HG02852 (cell line): ENCODE measurements at regions not wholly inside any gene's neighbourhood (a gene's known extent, or its start where the extent isn't known, plus 50 kb on each side); places are given as distances from the start of the nearest gene placed in this dataset.
"Not testable (repeated sequence)": the region's sequence is repeated elsewhere in the genome, so short reads cannot be mapped to it uniquely, and the experiment has no call there.

Source experiments
- ATAC-seq: cut with Tn5 transposase; IDR thresholded peaks from one replicate; pipeline ENCODE4 v1.9.1; 2021; ENCODE audit warnings: mild to moderate bottlenecking, moderate library complexity; ENCODE audit not compliant: unreplicated experiment

- no peak for ATAC-seq
Observed at GRCh38 chr11:97905101-97905500, 1115.6 kb upstream of the CNTN5 start.

DNA sequence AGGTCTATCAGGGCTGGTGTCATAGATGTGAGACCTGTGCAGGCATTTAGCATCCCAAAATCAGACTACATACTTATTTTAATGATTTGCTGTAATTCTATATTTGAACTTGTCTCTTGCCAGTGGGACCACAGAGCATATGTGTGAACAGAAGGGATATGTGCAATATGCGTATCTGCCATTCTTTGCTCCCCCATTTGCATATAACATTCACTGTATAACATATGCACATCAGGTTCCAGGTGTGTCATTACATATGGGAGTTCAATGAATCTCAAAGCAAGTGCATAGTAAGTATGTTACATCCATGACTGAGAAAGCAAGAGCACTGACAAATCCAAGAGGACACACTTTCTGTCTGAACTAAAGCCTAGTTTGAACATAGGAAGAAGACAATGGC is 1115.1 kb upstream of the CNTN5 start:
- ATAC-seq, result no peak

- ATAC-seq, result no peak
Observed at GRCh38 chr11:97908354-97908753, 1112.4 kb upstream of the CNTN5 start.

DNA sequence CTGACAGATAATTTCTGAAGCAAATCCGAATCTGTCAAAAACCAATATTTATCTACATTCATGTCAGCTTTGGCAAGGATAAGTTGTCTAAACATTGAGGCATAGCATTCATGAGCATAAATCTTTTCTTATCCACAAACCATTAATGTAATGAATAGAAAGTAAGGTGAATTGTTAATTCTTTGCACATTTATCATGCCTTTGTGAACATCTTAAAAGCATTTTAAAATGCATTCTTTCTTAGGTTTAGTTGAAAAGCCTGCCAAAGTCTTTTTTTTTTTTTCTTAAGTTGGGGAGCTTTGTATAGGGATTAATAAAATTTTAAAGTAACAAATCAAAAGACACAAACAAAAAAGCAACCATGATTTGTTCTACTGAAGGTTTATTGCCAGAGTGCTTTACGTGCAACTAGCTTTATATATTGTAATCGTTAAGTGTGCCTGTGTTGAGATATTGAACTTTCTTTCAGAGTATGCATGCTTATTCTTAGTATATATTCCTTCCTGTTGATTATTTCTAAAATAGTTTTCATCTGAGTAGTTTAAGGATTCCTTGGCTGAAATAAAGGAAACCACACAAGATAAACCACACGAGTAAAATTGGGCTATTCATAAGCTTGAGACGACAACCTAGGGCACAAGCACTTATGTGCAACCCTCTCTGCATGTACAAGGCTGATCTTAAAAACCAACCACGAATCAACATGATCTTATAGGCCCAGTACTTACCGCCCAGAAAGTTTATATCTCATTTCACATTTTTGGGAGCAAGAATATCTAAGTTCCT is 1110.9 kb upstream of the CNTN5 start:
- no peak for ATAC-seq

- ATAC-seq, result no peak
Observed at GRCh38 chr11:97912629-97913028, 1108.1 kb upstream of the CNTN5 start.

- ATAC-seq, result not testable (repeated sequence)
Observed at GRCh38 chr11:97922933-97923332, 1097.8 kb upstream of the CNTN5 start.

DNA sequence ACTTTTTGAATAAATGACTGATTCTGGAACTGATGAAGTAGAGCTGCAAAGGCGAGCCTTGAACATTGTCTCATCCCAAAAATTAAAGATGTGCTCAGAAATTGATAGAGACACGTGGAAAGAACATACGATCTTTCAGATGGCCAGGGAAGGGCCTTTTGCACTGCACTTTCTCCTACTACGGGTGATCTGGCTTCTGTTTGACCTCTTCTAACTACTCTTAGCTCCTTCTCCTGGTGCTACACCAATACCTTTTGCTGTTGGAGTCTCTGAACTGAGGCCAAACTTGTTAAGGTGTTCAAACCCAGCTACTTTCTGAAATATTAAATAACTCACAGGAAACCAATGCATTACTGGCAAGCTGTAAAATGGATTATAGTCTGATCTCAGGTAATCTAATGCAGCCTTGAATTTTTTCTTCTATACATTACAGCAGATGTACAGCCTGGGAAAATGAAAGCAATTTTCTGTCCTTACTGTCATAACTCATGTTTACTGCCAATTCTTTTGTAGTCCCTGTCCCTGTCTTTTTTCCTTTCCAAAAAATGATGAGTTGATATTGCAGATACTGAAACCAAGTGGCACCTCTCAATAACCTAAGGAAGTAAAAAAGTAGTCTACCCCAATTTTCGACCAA is 1086.1 kb upstream of the CNTN5 start:
- ATAC-seq, result no peak

DNA sequence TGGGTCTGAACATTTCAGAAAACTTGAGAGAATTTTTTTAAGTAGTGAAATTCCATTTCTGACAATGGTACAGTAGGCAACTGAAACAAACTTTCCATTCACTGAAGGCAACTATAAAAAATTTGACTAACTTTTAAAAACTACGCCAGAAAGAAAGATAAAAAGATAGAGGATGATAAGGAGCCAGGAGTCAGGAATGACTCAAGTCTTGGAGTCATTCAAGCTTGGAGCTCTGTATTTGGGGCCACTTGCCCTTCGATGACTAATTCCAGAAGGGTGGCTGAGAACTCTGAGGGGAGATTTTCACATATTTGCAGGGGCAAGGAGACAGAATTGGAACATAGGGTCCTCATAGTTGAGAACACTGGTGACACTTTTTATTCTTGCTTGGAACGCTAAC is 1083.2 kb upstream of the CNTN5 start:
- ATAC-seq, result no peak

- no peak for ATAC-seq
Observed at GRCh38 chr11:97938789-97939188, 1082.0 kb upstream of the CNTN5 start.

GRCh38 chr11:97943493-97943892 is 1077.3 kb upstream of the CNTN5 start:
- no peak for ATAC-seq

DNA sequence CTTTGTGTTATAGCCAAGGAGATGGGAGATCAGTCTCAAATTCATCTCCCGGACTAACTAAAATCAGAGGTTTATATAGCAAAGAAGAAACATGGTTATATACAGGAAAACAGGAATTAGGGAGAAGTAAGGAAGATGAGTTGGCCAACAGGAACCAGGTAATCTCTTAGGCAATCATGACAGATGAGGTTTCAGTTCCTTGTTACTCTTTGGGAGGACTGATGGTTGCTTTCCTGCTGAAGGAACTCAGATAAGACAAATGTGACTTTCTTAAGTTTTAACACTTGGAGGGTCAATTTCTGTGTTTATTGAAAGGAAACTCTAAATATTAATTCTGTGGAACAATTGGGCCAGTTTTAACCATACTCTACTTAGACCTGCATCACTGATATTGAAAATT is 1072.0 kb upstream of the CNTN5 start:
- no peak for ATAC-seq

DNA sequence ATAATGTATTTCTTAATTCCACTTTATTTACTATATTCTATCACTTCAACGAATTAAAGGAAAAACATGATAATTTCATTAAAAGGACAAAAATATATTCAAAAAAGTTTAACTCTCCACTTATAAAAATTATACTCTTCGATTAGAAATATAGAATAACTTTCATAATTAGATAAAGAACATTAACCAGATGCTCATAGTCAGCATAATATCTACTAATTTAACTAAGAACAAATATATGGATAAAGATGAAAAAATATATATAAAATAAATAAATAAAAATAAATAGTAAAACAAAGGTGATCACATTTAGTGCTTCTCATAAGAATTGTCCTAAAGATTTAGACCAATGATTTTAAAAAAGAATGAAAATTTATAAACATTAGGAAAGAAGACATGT is 1065.2 kb upstream of the CNTN5 start:
- no peak for ATAC-seq

DNA sequence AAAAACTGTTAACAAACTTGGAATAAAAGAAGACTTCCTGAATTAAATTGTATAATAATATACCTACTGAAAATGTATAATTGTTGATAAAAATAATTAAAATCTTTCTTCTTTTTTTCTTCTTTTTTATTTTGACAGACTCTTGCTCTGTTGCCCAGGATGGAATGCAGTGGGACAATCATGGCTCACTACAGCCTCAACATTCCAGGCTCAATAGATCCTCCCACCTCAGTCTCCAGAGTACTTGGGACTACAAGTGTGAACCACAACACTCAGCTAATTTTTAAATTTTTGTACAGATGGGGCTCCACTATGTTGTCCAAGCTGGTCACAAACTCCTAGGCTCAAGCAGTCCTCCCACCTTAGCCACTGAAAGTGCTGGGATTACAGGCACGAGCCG is 1063.8 kb upstream of the CNTN5 start:
- ATAC-seq, result no peak

GRCh38 chr11:97961431-97961830 is 1059.3 kb upstream of the CNTN5 start:
- ATAC-seq, result no peak

GRCh38 chr11:97962758-97963157 is 1058.0 kb upstream of the CNTN5 start:
- ATAC-seq, result no peak

- ATAC-seq, result no peak
Observed at GRCh38 chr11:97963528-97964331, 1057.0 kb upstream of the CNTN5 start.

DNA sequence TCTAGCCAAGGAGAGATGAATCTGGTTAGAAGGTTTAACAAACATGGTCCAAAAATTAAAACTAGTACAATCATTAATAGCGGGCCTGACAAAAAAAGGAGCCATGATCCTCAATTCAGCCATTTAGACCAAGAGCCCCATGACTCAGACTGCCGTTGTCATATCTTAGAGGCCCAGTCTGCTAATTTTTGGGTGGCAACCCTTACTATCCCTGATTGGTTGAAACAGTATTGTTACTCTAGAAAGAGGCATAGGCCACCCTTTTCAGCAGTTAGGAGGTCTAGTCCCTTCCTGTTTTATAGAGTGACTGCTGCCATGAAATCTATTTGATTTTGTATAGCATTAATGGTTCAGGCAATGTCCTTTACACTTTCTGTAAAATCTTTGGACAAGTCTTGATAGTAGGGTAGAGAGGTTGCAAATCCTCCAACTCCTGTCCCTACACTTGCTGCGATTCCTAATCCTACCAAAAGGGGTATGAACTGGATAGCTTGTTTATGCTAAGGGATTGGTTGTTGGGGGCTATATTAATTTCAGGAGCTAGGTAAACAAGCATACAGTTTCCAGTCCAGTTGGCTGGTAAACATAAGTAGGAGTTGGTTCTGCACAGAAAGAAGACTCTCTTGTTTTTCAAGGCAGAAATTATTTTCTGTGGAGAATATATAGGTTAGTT is 1056.3 kb upstream of the CNTN5 start:
- ATAC-seq, result no peak

DNA sequence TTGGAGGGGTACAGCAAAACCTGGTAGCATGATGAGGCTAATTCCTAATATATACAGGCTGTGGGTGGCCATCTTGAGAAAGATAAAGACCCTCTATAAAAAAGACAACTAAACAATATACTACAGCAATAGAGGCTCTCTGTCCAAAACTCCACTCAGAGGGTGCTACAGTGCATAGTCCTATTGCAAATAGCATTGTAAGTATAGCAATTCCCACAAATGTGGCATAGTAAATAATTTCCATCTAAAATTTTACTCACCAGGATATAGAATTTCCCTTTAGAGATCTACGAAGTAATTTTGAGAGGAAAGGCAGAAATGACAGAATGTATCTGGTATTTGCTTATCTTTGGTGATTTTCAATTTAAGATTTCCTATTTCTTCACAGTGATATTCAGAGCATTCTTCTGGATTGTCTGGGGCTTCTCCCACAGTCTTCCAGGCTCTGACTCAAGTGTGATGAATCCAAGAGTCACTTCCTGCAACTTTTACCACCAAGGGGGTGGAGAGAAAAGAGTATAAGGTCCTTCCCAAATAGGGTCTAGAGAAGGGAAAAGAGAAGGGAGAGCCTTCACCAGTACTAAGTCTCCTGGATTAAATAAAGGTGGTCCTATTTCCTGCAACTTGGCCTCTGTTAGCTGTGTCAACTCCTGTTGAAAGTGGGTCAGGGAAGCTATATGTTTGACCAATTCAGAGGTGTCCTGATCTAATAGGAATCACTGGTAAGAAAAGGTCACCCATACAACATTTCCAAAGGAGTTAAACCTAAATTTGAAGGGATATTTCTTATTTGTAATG is 1054.7 kb upstream of the CNTN5 start:
- ATAC-seq, result no peak

GRCh38 chr11:97966901-97967300 is 1053.8 kb upstream of the CNTN5 start:
- ATAC-seq, result no peak

DNA sequence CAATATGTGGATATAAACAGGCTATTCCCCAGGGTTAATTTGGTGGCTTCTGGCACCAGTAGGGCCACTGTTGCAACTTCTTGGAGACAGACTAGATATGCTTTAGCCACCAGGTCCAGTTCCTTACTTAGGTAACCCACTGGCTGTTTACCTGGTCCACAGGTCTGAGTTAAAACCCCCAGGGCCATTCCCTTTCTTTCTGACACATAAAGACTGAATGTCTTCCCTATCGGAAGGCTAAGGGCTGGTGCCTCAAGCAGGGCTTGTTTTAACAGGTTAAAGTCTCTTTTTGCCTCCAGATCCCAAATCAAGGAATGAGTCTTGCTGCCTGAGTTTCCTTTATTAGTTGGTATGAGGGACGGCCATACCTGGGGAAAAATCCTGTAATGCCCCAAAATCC is 1052.7 kb upstream of the CNTN5 start:
- ATAC-seq, result no peak
